SK-N-SH (cell line): ENCODE measurements at regions not wholly inside any gene's neighbourhood (a gene's known extent, or its start where the extent isn't known, plus 50 kb on each side); places are given as distances from the start of the nearest gene placed in this dataset.

Experiments
- EZH2phosphoT487 ChIP-seq: fragments of 200-600 bp; sonication (generic); IDR thresholded peaks from 2 replicates; pipeline ENCODE4 v1.6.1; 2017; ENCODE audit warnings: low read depth, mixed run types, mild to moderate bottlenecking, antibody characterized with exemption, moderate library complexity, borderline replicate concordance
- FOXJ3 ChIP-seq: sonication (generic); formaldehyde crosslinking; IDR thresholded peaks from 2 replicates; pipeline ENCODE4 v1.5.1; 2020; ENCODE audit warnings: mild to moderate bottlenecking, missing genetic modification reagents
- FOXM1 ChIP-seq: IDR thresholded peaks from 2 replicates; pipeline ENCODE4 v1.4.0; 2012; ENCODE audit warnings: low read depth, mild to moderate bottlenecking
- MEF2A ChIP-seq: IDR thresholded peaks from 2 replicates; pipeline ENCODE4 v1.4.0; 2012; ENCODE audit warnings: low read depth, borderline replicate concordance
- MXI1 ChIP-seq: IDR thresholded peaks from 2 replicates; pipeline ENCODE4 v1.6.1; 2012; ENCODE audit warnings: mild to moderate bottlenecking, low read depth, low read length, improper control_type of control experiment
- NFIC ChIP-seq: IDR thresholded peaks from 2 replicates; pipeline ENCODE4 v1.4.0; 2012; ENCODE audit warnings: borderline replicate concordance
- POLR2AphosphoS5 ChIP-seq: IDR thresholded peaks from 2 replicates; pipeline ENCODE4 v1.6.1; 2012; ENCODE audit warnings: low read depth, low read length
- RAD21 ChIP-seq: IDR thresholded peaks from 2 replicates; pipeline ENCODE4 v1.6.1; 2012; ENCODE audit warnings: mild to moderate bottlenecking, low read length
- SIN3A ChIP-seq: IDR thresholded peaks from 2 replicates; pipeline ENCODE4 v1.6.1; 2012; ENCODE audit warnings: low read depth, mild to moderate bottlenecking, low read length, moderate library complexity, borderline replicate concordance
- SMC3 ChIP-seq: IDR thresholded peaks from 2 replicates; pipeline ENCODE4 v1.6.1; 2012; ENCODE audit warnings: low read depth, low read length, improper control_type of control experiment
- TAF1 ChIP-seq: IDR thresholded peaks from 2 replicates; pipeline ENCODE4 v1.6.1; 2012; ENCODE audit warnings: low read depth, mild to moderate bottlenecking, low read length, moderate library complexity, borderline replicate concordance
- TF ChIP-seq, protein P1 (sequence below): fragments of 200-600 bp; sonication (generic); IDR thresholded peaks from 2 replicates; pipeline ENCODE4 v1.6.1; 2017; ENCODE audit warnings: antibody characterized with exemption, mild to moderate bottlenecking, moderate library complexity
- TF ChIP-seq, protein P2 (sequence below): IDR thresholded peaks from 2 replicates; pipeline ENCODE4 v1.4.0; 2012; ENCODE audit warnings: low read depth, borderline replicate concordance
- TF ChIP-seq, protein P3 (sequence below): IDR thresholded peaks from 2 replicates; pipeline ENCODE4 v1.4.0; 2012; ENCODE audit warnings: low read depth

DNA sequence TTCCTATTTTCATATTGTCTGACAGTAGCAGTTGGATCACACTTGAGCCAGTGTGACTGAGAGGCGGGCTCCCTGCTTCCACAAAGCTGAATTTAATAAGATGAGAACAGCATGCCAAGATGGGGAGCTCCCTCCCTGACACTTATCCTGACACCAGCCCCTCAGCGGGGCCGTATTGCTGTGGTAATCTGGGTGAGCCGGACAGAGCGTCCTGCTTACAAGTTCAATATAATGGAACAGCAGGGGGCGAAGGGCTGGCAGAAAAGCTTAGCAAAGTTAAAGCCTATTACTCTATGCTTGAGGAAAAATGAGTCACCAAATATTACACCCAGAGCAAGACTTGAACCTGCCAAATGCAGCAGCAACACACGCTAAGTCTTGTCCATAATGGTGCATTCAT lies 163.8 kb upstream of the CMC1 start:
- TF ChIP-seq, protein P1, sequence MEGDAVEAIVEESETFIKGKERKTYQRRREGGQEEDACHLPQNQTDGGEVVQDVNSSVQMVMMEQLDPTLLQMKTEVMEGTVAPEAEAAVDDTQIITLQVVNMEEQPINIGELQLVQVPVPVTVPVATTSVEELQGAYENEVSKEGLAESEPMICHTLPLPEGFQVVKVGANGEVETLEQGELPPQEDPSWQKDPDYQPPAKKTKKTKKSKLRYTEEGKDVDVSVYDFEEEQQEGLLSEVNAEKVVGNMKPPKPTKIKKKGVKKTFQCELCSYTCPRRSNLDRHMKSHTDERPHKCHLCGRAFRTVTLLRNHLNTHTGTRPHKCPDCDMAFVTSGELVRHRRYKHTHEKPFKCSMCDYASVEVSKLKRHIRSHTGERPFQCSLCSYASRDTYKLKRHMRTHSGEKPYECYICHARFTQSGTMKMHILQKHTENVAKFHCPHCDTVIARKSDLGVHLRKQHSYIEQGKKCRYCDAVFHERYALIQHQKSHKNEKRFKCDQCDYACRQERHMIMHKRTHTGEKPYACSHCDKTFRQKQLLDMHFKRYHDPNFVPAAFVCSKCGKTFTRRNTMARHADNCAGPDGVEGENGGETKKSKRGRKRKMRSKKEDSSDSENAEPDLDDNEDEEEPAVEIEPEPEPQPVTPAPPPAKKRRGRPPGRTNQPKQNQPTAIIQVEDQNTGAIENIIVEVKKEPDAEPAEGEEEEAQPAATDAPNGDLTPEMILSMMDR: no peak
- TF ChIP-seq RAD21 (no peak), FOXJ3 (CRISPR knock-in tag) (no peak), FOXM1 (no peak), TAF1 (no peak), POLR2AphosphoS5 (no peak), MXI1 (no peak), SMC3 (no peak), MEF2A (no peak), EZH2phosphoT487 (no peak), NFIC (no peak), SIN3A (no peak)
- TF ChIP-seq, protein P2, sequence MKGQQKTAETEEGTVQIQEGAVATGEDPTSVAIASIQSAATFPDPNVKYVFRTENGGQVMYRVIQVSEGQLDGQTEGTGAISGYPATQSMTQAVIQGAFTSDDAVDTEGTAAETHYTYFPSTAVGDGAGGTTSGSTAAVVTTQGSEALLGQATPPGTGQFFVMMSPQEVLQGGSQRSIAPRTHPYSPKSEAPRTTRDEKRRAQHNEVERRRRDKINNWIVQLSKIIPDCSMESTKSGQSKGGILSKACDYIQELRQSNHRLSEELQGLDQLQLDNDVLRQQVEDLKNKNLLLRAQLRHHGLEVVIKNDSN: no peak
- TF ChIP-seq, protein P3, sequence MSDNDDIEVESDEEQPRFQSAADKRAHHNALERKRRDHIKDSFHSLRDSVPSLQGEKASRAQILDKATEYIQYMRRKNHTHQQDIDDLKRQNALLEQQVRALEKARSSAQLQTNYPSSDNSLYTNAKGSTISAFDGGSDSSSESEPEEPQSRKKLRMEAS: no peak
